GM21390 (cell line): ENCODE measurements at regions not wholly inside any gene's neighbourhood (a gene's known extent, or its start where the extent isn't known, plus 50 kb on each side); places are given as distances from the start of the nearest gene placed in this dataset.
"Not testable (repeated sequence)": the region's sequence is repeated elsewhere in the genome, so short reads cannot be mapped to it uniquely, and the experiment has no call there.

ENCODE experiments used
- ATAC-seq: cut with Tn5 transposase; IDR thresholded peaks from one replicate; pipeline ENCODE4 v1.9.1; 2021; ENCODE audit not compliant: unreplicated experiment

DNA sequence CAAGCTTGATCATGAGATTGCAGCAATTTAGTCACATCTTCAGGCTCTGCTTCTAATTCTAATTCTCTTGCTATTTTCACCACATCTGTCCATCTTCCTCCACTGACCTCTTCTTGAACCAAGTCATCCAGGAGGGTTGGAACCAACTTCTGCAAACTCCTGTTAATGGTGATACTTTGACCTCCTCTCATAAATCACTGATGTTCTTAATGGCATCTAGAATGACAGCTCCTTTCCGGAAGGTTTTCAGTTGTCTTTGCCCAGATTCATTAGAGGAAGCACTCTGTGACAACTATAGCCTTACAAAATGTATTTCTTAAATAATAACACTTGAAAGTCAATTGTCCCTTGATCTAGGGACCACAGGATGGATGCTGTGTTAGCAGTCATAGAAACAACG lies 136.2 kb downstream of the IGLL1 start:
- not testable (repeated sequence) for ATAC-seq

DNA sequence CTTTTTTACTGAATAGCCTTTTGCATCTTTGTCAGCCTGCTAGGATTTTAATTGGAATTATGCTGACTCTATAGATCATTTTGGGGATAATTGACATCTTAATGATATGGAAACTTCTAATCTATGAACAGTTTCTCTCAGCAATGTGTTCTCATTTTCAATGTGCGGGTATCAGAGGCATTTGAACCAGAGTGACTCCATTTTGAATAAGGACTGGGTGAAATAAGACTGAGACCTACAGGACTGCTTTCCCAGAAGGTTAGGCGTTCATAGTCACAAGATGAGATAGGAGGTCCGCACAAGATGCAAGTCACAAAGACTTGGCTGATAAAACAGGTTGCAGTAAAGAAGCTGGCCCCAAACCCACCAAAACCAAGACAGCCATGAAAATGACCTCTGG lies 140.5 kb downstream of the IGLL1 start:
- not testable (repeated sequence) for ATAC-seq

DNA sequence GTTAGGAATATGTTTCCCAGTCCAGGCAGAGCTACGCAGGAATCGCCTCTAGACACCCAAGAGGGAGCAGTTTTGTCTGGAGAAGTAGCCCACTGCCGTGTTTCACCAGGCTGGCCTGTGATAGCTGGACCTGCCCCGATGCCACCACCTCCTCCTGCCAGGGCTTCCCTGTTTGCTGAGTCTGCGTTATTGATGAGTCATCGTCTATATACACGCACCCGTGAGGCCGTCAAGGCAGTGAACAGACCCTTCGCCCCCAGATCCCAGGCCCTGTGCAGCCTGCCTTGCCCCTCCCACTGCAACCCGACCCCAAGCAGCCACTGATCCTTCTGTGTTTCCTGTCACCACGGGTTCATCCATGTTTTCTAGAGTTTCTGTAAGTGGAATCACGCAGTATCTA lies 141.9 kb downstream of the IGLL1 start:
- ATAC-seq = no peak

DNA sequence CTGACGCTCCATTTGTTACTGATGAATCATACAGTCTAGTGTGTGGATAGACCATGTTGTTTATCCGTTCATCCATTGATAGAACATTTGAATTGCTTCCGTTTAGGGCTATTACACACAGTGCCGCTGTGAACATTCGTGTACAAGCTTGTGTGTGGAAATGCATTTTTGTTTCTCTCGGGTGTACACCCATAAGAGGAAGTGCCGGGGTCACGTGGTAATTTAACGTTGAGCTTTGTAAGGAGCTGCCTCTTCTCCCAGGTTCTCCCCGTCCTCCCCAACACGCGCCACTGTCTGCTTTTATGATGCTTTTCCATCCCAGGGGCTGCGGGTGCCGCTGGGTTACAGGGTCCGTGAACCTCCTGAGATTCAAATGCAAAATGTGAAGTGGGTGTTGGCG lies 142.3 kb downstream of the IGLL1 start:
- ATAC-seq = no peak

DNA sequence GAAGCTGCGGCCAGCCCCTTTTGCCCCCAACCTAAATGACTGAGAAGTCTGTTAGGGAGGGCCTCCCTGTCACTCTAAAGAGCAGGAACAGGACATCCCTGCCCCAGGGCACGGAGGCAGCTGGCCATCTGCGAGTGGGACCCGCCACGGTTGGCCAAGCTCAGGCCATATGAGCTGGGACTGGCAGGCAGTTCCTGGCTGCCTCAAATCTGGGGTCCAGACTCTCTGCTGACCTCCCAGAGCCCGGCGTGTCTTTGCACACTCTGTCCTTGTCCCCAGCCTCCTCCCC lies 143.0 kb downstream of the IGLL1 start:
- not testable (repeated sequence) for ATAC-seq

DNA sequence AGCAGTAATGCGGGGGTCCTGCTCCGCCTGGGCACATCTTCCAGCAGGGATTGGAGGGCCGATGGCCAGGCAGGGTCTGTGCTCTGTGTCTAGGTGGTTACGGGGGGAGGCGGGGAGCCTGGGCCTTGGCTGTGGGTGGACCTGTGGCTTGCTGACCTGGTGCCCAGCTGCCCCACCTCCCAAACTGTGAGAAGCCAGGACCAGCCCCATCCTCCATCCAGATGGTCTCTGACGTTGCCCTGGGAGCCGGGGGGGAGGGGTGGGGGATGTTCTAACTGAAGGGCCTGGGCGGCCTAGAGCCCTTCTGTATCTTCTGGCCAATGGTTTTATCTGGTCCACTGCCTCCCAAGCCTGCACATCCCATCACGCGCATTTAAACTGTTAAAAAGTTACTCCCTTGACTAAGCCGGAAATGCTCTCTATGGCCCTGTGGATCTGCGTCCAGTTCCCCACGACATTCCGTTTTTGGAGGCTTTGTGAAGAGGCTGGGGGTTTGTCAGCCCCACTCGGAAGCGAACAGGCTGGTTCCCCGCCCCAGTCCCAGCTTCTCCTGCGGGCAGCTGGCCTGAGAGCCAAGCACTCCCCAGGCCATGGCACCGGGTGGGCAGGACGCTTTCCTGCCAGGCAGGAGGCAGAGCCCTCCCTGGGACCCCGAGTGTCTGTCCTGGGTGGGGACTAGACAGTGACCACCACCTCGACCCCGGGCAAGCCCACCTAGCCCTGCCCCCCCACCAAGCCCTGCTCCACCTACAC lies 143.6 kb downstream of the IGLL1 start:
- ATAC-seq = not testable (repeated sequence)

DNA sequence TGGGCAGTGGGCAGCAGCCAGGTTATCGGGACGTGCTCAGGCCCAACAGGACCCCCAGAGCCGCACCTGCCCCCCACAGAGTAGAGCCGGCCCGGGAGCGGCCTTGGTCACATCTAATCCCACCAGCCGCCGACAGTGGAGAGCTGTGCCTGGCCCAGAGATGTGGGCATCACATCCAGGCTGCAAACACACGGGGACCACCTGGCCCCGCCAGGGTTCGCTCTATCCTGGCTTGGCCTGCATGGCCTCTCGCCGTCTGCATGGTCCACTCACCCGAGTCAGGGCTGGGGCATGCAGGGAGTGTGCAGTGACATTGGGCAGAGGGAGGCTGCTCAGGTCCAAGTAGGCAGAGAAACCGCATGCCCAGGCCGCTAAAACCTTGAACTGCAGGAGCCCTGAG lies 144.9 kb downstream of the IGLL1 start:
- ATAC-seq = not testable (repeated sequence)

DNA sequence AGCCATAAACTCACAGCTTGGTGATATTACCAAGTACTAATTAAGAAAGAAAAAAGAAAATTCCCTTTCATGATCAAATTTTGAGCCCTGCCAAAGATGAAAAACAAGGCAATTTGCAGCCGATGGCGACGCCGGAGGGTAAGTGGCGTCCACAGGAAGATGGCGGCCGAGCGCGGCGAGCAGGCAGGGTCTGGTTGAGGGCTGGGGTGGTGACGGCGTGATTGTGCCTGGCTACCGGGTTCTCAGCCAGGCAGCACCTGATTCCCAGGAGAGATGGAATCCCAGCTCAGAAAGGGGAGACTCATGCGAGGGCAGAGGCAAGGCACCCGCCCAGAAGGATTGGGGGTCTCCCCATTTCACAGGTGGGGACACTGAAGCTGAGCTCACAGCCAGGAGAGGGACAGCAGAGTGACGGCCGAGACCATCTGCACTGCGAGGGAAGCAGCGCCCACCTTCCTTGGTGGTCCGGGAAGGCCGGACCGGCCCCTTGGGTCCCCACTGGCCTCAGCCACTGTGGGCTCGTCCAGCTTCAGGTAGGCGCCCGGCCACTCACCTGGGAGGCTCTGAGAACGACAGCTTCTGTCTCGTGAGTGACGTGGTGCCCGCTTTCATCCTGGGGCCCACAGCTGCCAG lies 145.8 kb downstream of the IGLL1 start:
- ATAC-seq = not testable (repeated sequence)

DNA sequence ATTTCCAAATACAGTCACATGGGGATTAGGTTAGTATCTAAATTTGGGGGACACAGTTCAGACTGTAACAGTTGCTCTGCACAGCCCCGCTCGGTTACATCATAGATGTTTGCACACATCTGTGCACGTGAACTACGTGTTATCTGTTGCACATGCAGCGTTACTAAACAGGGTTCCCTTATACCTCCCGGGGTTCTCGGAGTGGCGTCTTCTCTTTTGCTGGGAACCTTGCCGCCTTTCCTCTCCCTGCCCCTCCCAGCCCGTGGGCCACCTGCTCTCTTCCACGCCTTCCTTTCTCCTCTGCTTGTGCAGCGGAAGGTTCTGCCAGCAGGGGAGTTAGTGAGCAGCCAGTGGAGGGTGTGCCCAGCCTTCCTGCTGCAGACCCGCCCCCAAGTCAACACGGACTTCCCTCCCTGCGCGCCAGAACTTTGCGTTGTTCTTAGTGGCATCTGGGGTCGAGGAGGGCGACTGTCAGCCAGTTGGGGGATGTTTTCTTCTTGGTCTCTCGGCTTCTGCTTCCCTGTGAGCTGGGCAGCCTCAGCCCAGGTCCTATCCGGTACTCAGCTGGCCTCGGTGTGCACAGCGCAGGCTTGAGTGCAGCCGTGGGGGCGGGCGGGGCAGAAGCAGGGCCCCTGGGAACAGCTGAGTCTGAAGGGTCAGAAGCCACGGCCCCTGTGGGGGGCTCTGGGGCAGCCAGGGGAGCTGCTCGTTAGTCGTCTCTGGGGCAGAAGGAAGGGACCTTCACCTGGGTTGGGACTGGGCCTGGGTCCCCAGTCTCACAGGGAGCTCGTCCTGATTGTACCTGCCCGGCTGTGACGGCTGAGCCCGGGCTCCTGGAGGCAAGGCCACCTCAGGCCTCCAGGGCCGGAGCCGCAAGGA lies 146.7 kb downstream of the IGLL1 start:
- ATAC-seq = not testable (repeated sequence)

DNA sequence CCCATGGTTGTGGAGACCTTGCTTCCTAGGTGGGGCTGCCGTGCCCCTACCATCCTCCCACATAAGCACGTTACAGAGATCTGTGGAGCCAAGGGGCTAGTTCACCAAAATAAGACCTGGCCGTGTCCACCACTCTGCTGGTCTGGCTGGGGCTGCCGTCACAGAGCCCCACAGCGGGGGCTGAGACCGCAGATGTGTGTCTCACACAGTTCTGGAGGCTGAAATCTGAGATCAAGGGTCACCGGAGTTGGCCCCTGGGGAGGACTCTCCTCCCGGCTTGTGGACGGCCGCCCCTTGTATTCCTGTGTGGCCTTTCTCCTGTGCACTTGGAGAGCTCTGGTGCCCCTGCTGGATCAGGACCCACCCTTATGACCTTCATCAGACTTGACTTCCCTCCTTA lies 147.4 kb downstream of the IGLL1 start:
- not testable (repeated sequence) for ATAC-seq

DNA sequence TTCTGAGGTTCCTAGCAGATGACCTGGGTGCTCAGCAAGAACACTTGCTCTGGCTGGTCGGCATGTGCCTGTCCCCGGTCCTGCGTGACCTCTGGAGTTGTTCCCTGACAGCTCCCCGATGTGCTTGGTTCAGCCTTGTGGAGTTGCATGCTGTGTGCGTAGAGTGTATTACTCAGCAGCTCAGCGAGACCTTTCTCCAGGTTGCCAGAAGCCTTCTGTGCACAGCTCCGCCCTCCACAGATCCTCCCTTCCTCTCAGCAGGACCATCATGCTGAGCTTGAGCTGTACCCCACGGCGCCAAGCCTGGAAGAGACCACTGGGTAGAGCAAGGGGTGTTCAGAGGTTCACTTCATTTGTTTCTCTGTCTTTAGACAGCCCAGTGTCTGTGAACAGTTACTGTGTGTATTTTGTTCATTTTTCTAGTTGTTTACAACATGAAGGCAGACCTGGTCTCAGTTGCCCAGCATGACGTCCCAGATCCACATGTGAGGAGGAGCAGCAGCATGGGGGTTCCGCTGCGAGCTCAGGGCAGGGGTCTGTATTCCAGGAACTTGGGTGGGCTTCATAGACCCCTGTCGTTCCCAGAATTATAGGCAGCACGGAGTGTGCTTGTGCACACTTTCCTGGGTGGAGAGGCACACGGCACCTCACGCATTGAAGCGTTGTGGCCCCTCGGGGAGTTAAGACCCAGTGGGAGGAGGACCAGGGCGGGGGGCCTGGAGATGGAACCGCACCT lies 148.6 kb downstream of the IGLL1 start:
- ATAC-seq = no peak

DNA sequence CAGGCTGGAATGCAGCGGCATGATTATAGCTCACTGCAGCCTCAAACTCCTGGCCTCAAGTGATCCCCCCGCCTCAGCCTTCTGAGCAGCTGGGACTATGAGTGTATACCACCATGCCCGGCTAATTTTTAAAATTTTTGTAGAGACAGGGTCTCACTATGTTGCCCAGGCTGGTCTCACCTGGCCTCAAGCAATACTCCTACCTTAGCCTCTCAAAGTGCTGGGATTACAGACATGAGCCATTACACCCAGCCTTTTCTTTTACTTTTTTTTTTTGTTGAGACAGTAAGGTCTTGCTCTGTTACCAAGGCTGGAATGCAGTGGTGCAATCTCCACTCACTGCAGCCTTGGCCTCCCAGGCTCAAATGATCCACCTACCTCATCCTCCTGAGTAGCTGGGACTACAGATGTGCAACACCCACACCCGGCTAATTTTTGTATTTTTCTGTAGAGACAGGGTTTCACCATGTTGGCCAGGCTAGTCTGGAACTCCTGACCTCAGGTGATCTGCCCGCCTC lies 155.5 kb downstream of the IGLL1 start:
- ATAC-seq = not testable (repeated sequence)

DNA sequence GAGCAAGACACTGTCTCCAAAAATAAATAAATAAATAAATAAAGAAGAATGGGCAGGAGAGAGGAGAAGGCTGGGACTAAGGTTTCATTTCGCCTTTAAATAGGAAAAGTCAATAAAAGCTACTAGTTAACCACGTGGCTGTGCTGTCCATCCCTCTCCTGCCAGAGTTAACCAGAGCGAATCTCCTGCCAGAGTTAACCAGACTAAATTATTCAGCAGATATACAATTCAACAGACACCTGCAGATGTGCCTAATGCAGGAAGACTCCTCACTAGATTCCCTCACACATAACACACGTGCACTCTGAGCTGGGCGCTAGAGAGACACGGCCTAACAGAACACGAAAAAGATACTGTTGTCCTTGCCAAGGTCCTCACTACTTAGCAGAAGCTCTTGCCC lies 156.1 kb downstream of the IGLL1 start:
- ATAC-seq = no peak

DNA sequence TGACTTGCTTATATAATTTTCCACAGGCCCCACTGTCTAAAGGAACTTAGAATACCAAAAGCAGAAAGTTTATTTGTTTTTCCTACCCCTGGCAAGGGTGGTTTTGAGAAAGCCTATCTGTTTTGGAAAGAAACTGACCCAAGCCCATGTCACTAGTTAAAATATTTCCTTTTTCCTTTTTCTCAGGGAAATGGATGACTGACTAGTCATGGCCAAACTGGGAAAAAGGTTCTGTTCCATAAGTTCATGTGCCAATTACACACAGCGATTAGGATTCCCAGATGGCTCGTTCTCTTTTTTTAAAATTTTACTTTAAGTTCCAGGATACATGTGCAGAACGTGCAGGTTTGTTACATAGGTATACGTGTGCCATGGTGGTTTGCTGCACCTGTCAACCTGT lies 157.8 kb downstream of the IGLL1 start:
- not testable (repeated sequence) for ATAC-seq

DNA sequence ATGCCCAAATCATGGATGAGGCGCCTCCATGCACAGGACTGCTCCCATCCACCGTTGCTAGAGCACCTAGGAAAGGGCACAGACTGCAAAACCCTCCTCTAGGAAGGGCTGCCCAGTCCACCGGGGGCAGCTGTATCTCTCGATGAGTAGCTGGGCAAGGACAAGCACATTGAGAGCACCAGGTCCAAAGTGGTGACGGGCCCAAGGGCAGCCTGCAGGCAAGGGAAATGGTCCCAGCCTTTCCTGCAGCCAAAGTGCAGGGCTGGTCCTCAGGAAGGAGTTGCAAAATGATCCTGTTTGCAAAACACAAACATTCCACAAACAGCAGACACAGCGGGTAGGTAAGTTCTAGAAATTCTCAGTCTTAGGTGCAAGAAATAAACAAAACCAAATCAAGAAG lies 158.8 kb downstream of the IGLL1 start:
- not testable (repeated sequence) for ATAC-seq

DNA sequence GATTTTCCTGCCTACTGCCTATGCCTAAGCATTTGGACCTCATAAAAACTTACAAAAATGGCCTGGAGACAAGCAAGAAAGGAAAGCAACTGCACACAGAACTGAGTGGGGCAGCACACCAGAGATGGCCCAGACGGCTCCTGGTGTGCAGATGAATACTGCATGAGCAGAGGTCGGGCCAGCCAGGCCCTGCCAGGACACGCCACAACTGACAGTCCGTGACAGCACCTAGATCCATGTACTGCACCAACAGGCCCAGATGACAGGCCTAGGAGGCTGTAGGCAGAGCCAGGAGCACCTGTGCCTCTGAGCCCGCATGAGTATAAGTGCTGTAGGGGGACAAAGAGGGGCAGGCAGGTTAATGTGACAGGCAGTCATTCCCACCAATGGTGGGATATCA lies 160.2 kb downstream of the IGLL1 start:
- no peak for ATAC-seq

DNA sequence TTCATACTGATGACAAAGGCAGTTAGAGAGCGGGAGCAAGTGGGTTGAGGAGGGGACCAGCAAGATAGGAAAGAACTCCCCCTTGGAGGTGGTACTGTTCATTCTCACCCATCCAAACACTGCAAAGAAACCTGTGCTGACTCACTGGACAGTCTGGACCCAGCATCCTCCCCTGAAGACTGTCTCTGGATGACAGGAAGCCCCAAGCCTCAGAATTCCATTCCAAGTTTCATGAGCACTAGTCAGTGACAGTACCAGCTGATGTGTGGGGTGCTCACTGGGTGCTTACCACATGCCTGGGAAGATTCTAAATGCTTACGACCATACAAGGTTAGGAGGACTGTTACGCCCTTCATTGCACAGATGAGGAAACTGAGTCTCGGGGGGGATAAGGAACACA lies 160.9 kb downstream of the IGLL1 start:
- ATAC-seq = no peak

DNA sequence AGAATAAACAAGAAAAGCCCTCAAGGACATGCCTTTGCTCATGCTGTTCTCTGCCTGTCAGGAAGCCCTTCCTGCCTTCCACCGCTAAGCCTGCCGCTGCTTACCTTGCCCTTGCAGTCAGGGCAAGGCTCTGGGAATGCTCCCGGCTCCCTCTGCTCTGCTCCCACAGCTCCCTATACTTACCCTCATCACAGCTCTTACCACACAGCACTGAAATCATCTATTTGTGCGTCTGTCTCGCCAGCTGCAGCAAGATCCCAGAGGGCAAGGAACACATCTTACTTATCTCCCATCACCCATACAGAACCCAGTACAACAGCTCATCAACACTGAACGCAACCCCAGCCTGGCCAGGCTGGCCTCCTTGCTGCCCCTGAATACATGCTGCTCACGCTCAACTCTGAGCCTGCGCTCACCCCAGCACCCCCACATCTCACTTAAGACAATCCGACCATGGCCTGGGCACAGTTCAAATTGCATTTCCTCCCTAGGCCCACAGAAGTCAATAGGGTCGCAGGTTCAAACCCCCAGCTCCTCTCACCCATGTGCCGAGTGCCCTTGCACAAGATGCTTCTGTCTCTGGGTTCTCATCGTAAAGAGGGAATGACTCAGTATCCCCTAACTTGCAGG lies 161.8 kb downstream of the IGLL1 start:
- no peak for ATAC-seq

DNA sequence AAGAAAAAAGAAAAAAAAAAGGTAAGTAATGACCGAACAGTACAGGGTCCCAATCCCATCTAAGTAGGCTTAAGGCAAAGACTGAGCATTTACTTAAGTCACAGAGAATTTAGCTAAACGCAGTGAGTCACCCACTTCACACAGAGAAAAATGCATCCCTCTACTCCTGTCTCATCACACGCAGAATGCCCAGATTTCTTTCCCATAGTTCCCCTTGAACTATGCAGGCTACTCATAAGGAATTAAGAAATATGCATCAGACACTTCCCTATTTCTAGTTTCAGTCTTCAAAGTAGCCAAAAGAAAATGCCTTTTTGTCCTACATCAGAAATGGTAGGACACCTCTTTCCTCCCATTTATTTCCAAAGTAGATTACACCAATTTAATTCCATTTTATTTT lies 162.8 kb downstream of the IGLL1 start:
- not testable (repeated sequence) for ATAC-seq

DNA sequence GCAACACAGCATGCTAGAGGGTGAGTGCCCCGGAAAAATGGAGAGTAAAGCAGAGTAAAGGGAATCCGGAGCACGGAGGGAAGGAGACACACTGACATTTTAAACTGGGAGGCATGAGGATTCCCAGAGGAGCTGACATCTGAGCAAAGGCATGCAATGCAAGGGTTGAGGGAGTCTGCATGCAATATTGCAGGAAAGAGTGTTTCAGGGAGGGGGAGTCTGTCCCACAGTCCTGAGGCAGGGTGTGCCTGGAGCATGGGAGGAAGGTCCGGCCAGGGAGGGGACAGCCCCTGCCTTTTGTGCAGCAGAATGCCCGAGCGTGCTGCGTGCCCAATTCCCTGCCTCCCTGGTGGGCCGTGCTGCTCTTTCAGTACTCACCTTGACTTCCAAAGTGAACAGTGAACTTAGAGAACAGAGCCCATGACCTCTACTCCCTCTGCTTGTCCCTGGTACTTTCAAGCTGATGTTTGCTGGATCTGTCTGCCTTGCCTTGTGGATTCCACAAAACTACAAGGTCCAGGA lies 163.9 kb downstream of the IGLL1 start:
- not testable (repeated sequence) for ATAC-seq
